ENCODE measurements at regions not wholly inside any gene's neighbourhood (a gene's known extent, or its start where the extent isn't known, plus 50 kb on each side); places are given as distances from the start of the nearest gene placed in this dataset.
"Not testable (repeated sequence)": the region's sequence is repeated elsewhere in the genome, so short reads cannot be mapped to it uniquely, and the experiment has no call there.

- TF ChIP-seq PAWR (CRISPR knock-in tag; IDR thresholded peaks at IDR 0.05; ENCODE audit: borderline replicate concordance) (no peak), TP53 (CRISPR knock-in tag; conservative IDR thresholded peaks at IDR 0.05) (no peak)
These were observed 149.8 kb upstream of the EOLA2 start (continued) for GRCh38 chrX:150088042-150088441.

- 73% methylated on average over 5 of the region's 5 CpGs for WGBS (ENCODE audit: low lambda C conversion rate)
- intact Hi-C loops (cut with micrococcal nuclease; ENCODE audit: unreplicated experiment), result no loop called here
- FAIRE-seq, result no peak
These were observed 150.7 kb upstream of the EOLA2 start for GRCh38 chrX:150088766-150089518.

DNA sequence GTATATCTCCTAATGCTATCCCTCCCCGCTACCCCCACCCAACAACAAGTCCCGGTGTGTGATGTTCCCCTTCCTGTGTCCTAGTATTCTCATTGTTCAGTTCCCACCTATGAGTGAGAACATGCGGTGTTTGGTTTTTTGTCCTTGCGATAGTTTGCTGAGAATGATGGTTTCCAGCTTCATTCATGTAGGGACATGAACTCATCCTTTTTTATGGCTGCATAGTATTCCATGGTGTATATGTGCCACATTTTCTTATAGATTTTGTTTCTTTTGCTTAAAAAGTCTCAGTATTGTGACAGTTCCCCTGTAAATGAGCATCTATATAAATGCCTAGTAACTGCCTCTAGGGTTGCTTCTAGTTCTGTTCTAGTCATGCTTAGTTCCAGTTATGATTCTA lies 153.0 kb upstream of the EOLA2 start:
- FAIRE-seq; in situ Hi-C loops (cut with HindIII; ENCODE audit: extremely low pct_ligation_motif_present, low pct_unique_long_range_greater_than_20kb): not testable (repeated sequence)

More at GRCh38 chrX:150088766-150089518, 150.7 kb upstream of the EOLA2 start:
- POLR2A ChIA-PET, result no interaction called here
- BruUV-seq (replicated peaks), result no TSS peak
- H3K9ac ChIP-seq (ENCODE audit: insufficient read depth, low read depth, low read length), result no peak overlapping the region
- H3K9me3 ChIP-seq (ENCODE audit: low read length), result no peaks in the 10 kb centered on the region
- CTCF ChIA-PET (ENCODE audit: low intra/inter-chr PET ratio, low total read pairs), result no interaction called here
- H3K27me3 ChIP-seq (ENCODE audit: control insufficient read depth in 1 of 2, insufficient read depth in 2 of 2, low read length in 2 of 2), result no peaks in the 10 kb centered on the region
- H3K4me3 ChIP-seq (replicated peaks in 1 of 3; ENCODE audit: insufficient read depth in 1 of 3, low read depth in 2 of 3, low read length in 3 of 3), result no peak overlapping the region
- ATAC-seq (no peak), DNase-seq (ENCODE audit: low spot score) (no peak)
- H2AFZ ChIP-seq (ENCODE audit: low read length), result no peak overlapping the region
- H3K4me1 ChIP-seq (ENCODE audit: insufficient read depth, low read length), result no peaks in the 10 kb centered on the region
- in situ Hi-C loops (cut with HindIII; ENCODE audit: extremely low pct_ligation_motif_present, low pct_unique_long_range_greater_than_20kb), result no loop called here
- TF ChIP-seq, protein P1, sequence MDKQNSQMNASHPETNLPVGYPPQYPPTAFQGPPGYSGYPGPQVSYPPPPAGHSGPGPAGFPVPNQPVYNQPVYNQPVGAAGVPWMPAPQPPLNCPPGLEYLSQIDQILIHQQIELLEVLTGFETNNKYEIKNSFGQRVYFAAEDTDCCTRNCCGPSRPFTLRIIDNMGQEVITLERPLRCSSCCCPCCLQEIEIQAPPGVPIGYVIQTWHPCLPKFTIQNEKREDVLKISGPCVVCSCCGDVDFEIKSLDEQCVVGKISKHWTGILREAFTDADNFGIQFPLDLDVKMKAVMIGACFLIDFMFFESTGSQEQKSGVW (CRISPR knock-in tag; IDR thresholded peaks at IDR 0.05; ENCODE audit: borderline replicate concordance), result no peak
- TF ChIP-seq, protein P2, sequence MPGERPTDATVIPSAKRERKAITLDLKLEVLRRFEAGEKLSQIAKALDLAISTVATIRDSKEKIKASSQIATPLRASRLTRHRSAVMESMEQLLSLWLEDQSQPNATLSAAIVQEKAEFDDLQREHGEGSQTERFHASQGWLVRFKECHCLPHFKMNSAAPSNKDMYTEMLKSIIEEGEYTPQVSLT (CRISPR knock-in tag; IDR thresholded peaks at IDR 0.05; ENCODE audit: borderline replicate concordance, low read depth), result no peak
- H3K79me2 ChIP-seq (ENCODE audit: insufficient read depth, low read length), result no peaks in the 10 kb centered on the region
- no peaks in the 10 kb centered on the region for H3K36me3 ChIP-seq (replicated peaks in 1 of 2; ENCODE audit: control insufficient read depth in 1 of 2, insufficient read depth in 2 of 2, low read length in 2 of 2)
- no peaks in the 10 kb centered on the region for H4K20me1 ChIP-seq (ENCODE audit: insufficient read depth, low read length)
- H3K27ac ChIP-seq (ENCODE audit: extremely low read length, insufficient read depth, low read length), result no peak overlapping the region
- no peak overlapping the region for H3K4me2 ChIP-seq (ENCODE audit: low read depth, low read length)

More for the DNA sequence above, 153.0 kb upstream of the EOLA2 start:
- H3K4me2 ChIP-seq (ENCODE audit: low read depth, low read length); POLR2A ChIA-PET; H2AFZ ChIP-seq (ENCODE audit: low read length); H3K9me3 ChIP-seq (ENCODE audit: low read length); DNase-seq (ENCODE audit: low spot score); H4K20me1 ChIP-seq (ENCODE audit: insufficient read depth, low read length); H3K4me1 ChIP-seq (ENCODE audit: insufficient read depth, low read length); intact Hi-C loops (cut with micrococcal nuclease; ENCODE audit: unreplicated experiment); H3K36me3 ChIP-seq (replicated peaks in 1 of 2; ENCODE audit: control insufficient read depth in 1 of 2, insufficient read depth in 2 of 2, low read length in 2 of 2); CTCF ChIA-PET (ENCODE audit: low intra/inter-chr PET ratio, low total read pairs); H3K27ac ChIP-seq (ENCODE audit: extremely low read length, insufficient read depth, low read length); H3K27me3 ChIP-seq (ENCODE audit: control insufficient read depth in 1 of 2, insufficient read depth in 2 of 2, low read length in 2 of 2); H3K9ac ChIP-seq (ENCODE audit: insufficient read depth, low read depth, low read length); H3K4me3 ChIP-seq (replicated peaks in 1 of 3; ENCODE audit: insufficient read depth in 1 of 3, low read depth in 2 of 3, low read length in 3 of 3); BruUV-seq (replicated peaks); ATAC-seq; H3K79me2 ChIP-seq (ENCODE audit: insufficient read depth, low read length): not testable (repeated sequence)
- 94% methylated on average over 3 of the region's 4 CpGs for WGBS (ENCODE audit: low lambda C conversion rate)

Measured in HepG2 (cell line).